HG03521 (cell line): ENCODE measurements at regions not wholly inside any gene's neighbourhood (a gene's known extent, or its start where the extent isn't known, plus 50 kb on each side); places are given as distances from the start of the nearest gene placed in this dataset.

Source experiments
- ATAC-seq: cut with Tn5 transposase; IDR thresholded peaks from one replicate; pipeline ENCODE4 v1.9.1; 2021; ENCODE audit warnings: mild to moderate bottlenecking, moderate library complexity; ENCODE audit not compliant: unreplicated experiment

- no peak for ATAC-seq
Measured at GRCh38 chr11:119476666-119477331, 53.8 kb upstream of the THY1 start.

- no peak for ATAC-seq
Measured at GRCh38 chr11:119476038-119476437, 53.1 kb upstream of the THY1 start.

GRCh38 chr11:119474682-119475596, 52.0 kb upstream of the THY1 start:
- no peak for ATAC-seq

DNA sequence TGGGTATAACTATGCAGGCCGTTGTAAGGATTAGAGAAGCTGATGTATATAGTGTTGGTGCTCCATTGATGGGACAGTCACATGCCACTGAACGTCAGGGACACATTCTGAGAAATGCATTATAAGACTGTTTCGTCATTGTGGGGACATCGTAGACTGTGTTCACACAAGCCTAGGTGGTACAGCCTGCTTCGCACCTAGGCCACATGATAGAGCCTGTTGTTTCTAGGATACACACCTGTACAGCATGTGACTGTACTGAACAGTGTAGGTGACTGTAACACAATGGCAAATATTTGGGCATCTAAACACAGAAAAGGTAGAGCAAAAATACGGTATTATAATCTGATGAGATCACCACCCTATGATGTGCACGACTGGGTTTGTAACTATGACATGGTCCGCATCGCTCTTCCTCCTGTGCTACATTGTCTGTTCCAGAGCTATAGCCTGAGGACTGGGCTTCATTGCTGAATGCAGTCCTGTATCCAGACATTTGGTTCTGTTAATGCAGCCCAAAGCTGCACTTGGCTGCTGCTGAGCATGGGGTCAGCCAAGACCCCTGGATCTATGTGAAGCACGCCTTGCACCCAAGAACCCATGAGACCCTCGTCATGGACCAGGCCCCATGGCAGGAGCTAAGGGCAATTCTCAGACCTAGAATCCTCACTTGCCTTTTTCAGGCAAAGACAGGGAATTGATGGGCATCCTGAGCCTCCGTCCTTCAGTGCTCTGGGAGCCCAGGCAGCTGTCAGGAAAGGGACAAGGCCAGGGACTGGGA, 51.1 kb upstream of the THY1 start:
- ATAC-seq = no peak

DNA sequence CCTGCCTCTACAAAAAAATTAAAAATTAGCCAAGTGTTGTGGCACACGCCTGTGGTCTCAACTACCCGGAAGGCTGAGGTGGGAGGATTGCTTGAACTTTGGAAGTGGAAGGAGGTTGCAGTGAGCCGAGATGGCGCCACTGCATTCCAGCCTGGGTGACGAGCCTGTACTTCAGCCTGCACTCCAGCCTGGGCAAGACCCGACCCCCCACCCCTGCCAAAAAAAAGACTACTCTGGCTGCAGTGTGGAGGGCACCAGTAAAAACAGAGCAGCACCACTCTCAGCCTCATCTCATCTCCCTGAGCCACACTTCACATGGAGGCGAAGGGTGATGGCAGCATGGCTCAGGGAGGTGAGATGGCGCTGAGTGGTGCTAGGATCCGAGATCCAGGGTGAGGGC, 50.3 kb upstream of the THY1 start:
- ATAC-seq = no peak

- no peak for ATAC-seq
Measured at GRCh38 chr11:119472856-119473222, 49.9 kb upstream of the THY1 start.
